ENCODE measurements at regions not wholly inside any gene's neighbourhood (a gene's known extent, or its start where the extent isn't known, plus 50 kb on each side); places are given as distances from the start of the nearest gene placed in this dataset.
"Not testable (repeated sequence)": the region's sequence is repeated elsewhere in the genome, so short reads cannot be mapped to it uniquely, and the experiment has no call there.

DNA sequence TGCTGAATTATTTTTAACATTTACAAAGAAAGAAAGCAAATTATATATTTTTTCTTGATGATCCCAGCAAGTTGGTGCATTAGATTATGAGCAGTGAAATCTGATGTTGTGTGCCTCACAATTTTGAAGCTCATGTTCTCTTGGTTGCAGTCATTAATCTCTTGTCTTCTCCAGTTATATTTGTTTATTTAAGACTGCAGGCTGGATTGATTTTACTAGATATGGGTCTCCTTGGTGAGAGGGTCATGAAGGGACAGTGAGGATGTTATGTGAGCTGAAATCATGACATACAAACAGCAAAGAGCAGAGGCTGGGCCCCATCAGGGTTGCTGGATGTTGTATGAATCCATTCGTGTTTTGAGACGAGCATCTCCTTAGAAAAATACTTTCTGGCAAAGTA lies 64.2 kb upstream of the AKIRIN2 start:
- ATAC-seq (no peak), DNase-seq (no peak)
- Mint-ChIP-seq H3K36me3 (peaks cover 1% of the 10 kb centered on the region), H3K4me3 (no peak overlapping the region), H3K4me1 (no peaks in the 10 kb centered on the region), H3K9me3 (ENCODE audit: low read depth) (no peaks in the 10 kb centered on the region), H3K27me3 (no peaks in the 10 kb centered on the region), H3K27ac (no peak overlapping the region)
- CTCF ChIA-PET, result interaction anchor here (1.8 kb wide), 1 partner anchor 9 kb away, joined by 6 read pairs; no protein-coding TSS in a partner anchor

DNA sequence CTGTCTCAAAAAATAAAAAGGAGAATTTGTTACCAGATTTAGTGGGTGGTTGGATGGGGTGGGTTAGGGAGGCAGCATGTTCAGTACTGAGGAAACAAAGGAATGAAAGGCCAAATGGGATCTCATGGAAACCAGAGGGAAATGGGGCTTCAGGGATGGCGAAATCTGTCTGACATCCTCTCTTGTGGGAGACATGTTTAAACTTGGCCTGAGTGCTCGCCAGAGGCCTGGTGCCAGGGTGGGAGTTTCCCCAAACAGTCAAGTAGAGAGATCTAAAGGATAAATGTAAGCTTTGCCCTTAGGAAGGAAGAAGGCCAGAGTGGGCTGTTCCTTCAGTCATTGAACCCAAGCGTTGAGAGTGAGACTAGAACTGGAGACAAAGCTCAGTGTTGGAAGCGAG lies 61.9 kb upstream of the AKIRIN2 start:
- Mint-ChIP-seq H3K4me3 (no peak overlapping the region), H3K27me3 (no peaks in the 10 kb centered on the region), H3K36me3 (peaks cover 1% of the 10 kb centered on the region), H3K27ac (no peak overlapping the region), H3K9me3 (ENCODE audit: low read depth) (no peaks in the 10 kb centered on the region), H3K4me1 (no peaks in the 10 kb centered on the region)
- DNase-seq (no peak), ATAC-seq (no peak)
- CTCF ChIA-PET, result no interaction called here

GRCh38 chr6:87763276-87763675 lies 61.2 kb upstream of the AKIRIN2 start:
- ATAC-seq (no peak), DNase-seq (no peak)
- no peaks in the 10 kb centered on the region for H3K4me1 Mint-ChIP-seq
- H3K4me3 Mint-ChIP-seq, result no peak overlapping the region
- no peaks in the 10 kb centered on the region for H3K27me3 Mint-ChIP-seq
- CTCF ChIA-PET, result no interaction called here
- H3K27ac Mint-ChIP-seq, result no peak overlapping the region
- no peaks in the 10 kb centered on the region for H3K9me3 Mint-ChIP-seq (ENCODE audit: low read depth)
- peaks cover 1% of the 10 kb centered on the region for H3K36me3 Mint-ChIP-seq

DNA sequence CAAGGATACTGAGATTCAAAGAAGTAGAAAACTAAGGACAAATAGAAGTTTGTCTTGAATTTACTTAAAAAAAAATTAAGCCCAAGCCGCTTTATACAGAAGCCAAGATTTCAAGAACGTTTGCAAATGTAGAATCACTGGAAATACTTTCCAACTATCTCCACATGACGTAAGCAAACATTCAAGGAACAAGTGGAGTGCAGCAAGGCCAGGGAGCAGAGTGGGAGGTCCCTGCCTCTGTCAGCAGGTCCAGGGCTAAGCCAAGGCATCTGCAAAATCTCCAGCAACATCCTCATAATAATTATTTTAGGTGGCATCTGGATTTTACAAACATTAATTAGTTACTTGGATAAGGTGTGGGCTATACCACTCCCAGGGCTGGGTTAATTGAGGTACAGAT lies 60.1 kb upstream of the AKIRIN2 start:
- DNase-seq (no peak), ATAC-seq (no peak)
- H3K36me3 Mint-ChIP-seq, result peaks cover 1% of the 10 kb centered on the region
- H3K4me1 Mint-ChIP-seq, result peaks cover 5% of the 10 kb centered on the region
- CTCF ChIA-PET, result no interaction called here
- no peaks in the 10 kb centered on the region for H3K27me3 Mint-ChIP-seq
- no peak overlapping the region for H3K4me3 Mint-ChIP-seq
- H3K27ac Mint-ChIP-seq, result no peak overlapping the region
- H3K9me3 Mint-ChIP-seq (ENCODE audit: low read depth), result no peaks in the 10 kb centered on the region

- no peak overlapping the region for H3K4me3 Mint-ChIP-seq
- DNase-seq (no peak), ATAC-seq (no peak)
- peaks cover 21% of the 10 kb centered on the region for H3K4me1 Mint-ChIP-seq
- H3K27me3 Mint-ChIP-seq, result no peaks in the 10 kb centered on the region
- no peaks in the 10 kb centered on the region for H3K9me3 Mint-ChIP-seq (ENCODE audit: low read depth)
- CTCF ChIA-PET, result interaction anchor here (0.8 kb wide), 1 partner anchor 57 kb away, joined by 3 read pairs; no protein-coding TSS in a partner anchor
- H3K27ac Mint-ChIP-seq, result no peak overlapping the region
- no peaks in the 10 kb centered on the region for H3K36me3 Mint-ChIP-seq
Measured at GRCh38 chr6:87757792-87758191, 55.8 kb upstream of the AKIRIN2 start.

- DNase-seq (peak; percentile 80), ATAC-seq (peak; percentile 90)
- H3K4me3 Mint-ChIP-seq, result no peak overlapping the region
- peaks cover 21% of the 10 kb centered on the region for H3K4me1 Mint-ChIP-seq
- no peaks in the 10 kb centered on the region for H3K27me3 Mint-ChIP-seq
- H3K36me3 Mint-ChIP-seq, result no peaks in the 10 kb centered on the region
- H3K27ac Mint-ChIP-seq, result peak overlapping the region; percentile 69
- no peaks in the 10 kb centered on the region for H3K9me3 Mint-ChIP-seq (ENCODE audit: low read depth)
- CTCF ChIA-PET, result interaction anchor here (0.7 to 2.1 kb wide), 11 partner anchors 9 to 151 kb away, joined by 3 to 7 read pairs (median 4); partner anchors contain the start of gene AKIRIN2
Measured at GRCh38 chr6:87756858-87757257, 54.8 kb upstream of the AKIRIN2 start.

GRCh38 chr6:87755708-87756671 lies 54.0 kb upstream of the AKIRIN2 start:
- ATAC-seq, result peak; percentile 66
- CTCF ChIA-PET, result interaction anchor here (0.7 to 2.1 kb wide), 9 partner anchors 9 to 152 kb away, joined by 3 to 7 read pairs (median 5); partner anchors contain the start of gene AKIRIN2
- no peak overlapping the region for H3K4me3 Mint-ChIP-seq

DNA sequence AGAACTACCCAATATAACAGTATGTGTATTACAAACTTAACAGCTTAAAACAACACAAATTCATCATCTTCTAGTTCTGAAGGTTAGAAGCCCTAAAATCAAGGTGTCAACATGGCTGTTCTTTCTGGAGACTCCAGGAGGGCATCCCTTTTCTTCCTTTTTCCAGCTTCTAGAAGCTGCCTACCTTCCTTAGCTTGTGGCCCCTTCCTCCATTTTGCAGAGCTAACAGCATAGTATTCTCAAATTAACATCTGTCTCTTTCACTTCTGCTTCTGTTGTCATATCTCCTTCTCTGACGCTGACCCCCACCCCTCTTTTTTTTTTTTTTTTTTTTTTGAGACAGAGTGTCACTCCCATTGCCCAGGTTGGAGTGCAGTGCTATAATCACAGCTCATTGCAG lies 52.8 kb upstream of the AKIRIN2 start:
- H3K4me3 Mint-ChIP-seq, result no peak overlapping the region
- no peaks in the 10 kb centered on the region for H3K9me3 Mint-ChIP-seq (ENCODE audit: low read depth)
- peaks cover 21% of the 10 kb centered on the region for H3K4me1 Mint-ChIP-seq
- H3K36me3 Mint-ChIP-seq, result no peaks in the 10 kb centered on the region
- DNase-seq (no peak), ATAC-seq (no peak)
- H3K27ac Mint-ChIP-seq, result no peak overlapping the region
- no peaks in the 10 kb centered on the region for H3K27me3 Mint-ChIP-seq
- CTCF ChIA-PET, result no interaction called here

More at GRCh38 chr6:87755708-87756671, 54.0 kb upstream of the AKIRIN2 start:
- Mint-ChIP-seq H3K27ac (peak overlapping the region; percentile 24), H3K9me3 (ENCODE audit: low read depth) (no peaks in the 10 kb centered on the region), H3K36me3 (no peaks in the 10 kb centered on the region), H3K27me3 (no peaks in the 10 kb centered on the region), H3K4me1 (peaks cover 21% of the 10 kb centered on the region)
- peak; percentile 64 for DNase-seq

- DNase-seq (no peak), ATAC-seq (no peak)
- H3K4me3 Mint-ChIP-seq, result no peak overlapping the region
- no peak overlapping the region for H3K27ac Mint-ChIP-seq
- no peaks in the 10 kb centered on the region for H3K36me3 Mint-ChIP-seq
- no peaks in the 10 kb centered on the region for H3K27me3 Mint-ChIP-seq
- no peaks in the 10 kb centered on the region for H3K9me3 Mint-ChIP-seq (ENCODE audit: low read depth)
- peaks cover 21% of the 10 kb centered on the region for H3K4me1 Mint-ChIP-seq
- CTCF ChIA-PET, result interaction anchor here (0.7 to 2.2 kb wide), 2 partner anchors 28 to 126 kb away, joined by 4 to 6 read pairs; no protein-coding TSS in a partner anchor
Measured at GRCh38 chr6:87753131-87753685, 51.2 kb upstream of the AKIRIN2 start.

- not testable (repeated sequence) for H3K36me3 Mint-ChIP-seq; H3K4me3 Mint-ChIP-seq; ATAC-seq; H3K9me3 Mint-ChIP-seq (ENCODE audit: low read depth); DNase-seq; H3K27me3 Mint-ChIP-seq; H3K27ac Mint-ChIP-seq
- CTCF ChIA-PET, result interaction anchor here (2.2 kb wide), 1 partner anchor 27 kb away, joined by 6 read pairs; no protein-coding TSS in a partner anchor
- H3K4me1 Mint-ChIP-seq, result peaks cover 20% of the 10 kb centered on the region
Measured at GRCh38 chr6:87752503-87752902, 50.5 kb upstream of the AKIRIN2 start.

All from activated CD8-positive, alpha-beta memory T cell treated with anti-CD3 and anti-CD28 coated beads, Interleukin-2, amount 10 ng/mL, durations not matched to agents 7 days and 5 days (primary cell).